K562 (cell line): ENCODE measurements at regions not wholly inside any gene's neighbourhood (a gene's known extent, or its start where the extent isn't known, plus 50 kb on each side); places are given as distances from the start of the nearest gene placed in this dataset.

ENCODE experiments used
- ATAC-seq: fragments of 200-7000 bp; cut with Tn5 transposase; 3 replicates; pipeline ENCODE4 v1.9.1; 2020; ENCODE audit warnings: moderate library complexity
- BruUV-seq: library from RNA; stranded (reverse); fragments of 400-500 nt; replicated peaks from 2 replicates; lab custom pipeline; 2021; lab: Mats Ljungman, UMichigan
- CTCF ChIA-PET: fragments of 300-600 bp; formaldehyde crosslinking; extraction: SDS; loops from one replicate; lab custom pipeline; 2021; ENCODE audit warnings: low intra/inter-chr PET ratio; lab: Yijun Ruan, JAX
- POLR2A ChIA-PET: fragments of 300-600, 350-650 bp; sonication (Branson Sonifier 250); formaldehyde crosslinking; extraction: SDS; loops from one replicate; lab custom pipeline; 2021; ENCODE audit warnings: antibody characterized with exemption, inconsistent platforms; lab: Yijun Ruan, JAX
- DNase-seq, 4 experiments: peaks; one replicate each; pipeline versions ENCODE4 v3.0.0 to v3.0.0-alpha.2; 2011 to 2018; ENCODE audit warnings: low spot score in 3 of 4, mixed read lengths in 3 of 4; ENCODE audit errors: extremely low read depth in 1 of 4
- FAIRE-seq: peaks from 2 replicates; lab custom pipeline; 2011; peaks lifted over from hg19 to GRCh38; lab: Jason Lieb, UNC
- H2AFZ ChIP-seq: 2 replicates; pipeline ENCODE4 v1.6.0; 2011; ENCODE audit warnings: low read depth, low read length, control low read depth, inconsistent platforms
- H3K27ac ChIP-seq: fragments of 200-600 bp; 3 replicates; pipeline ENCODE4 v1.8.0; 2011; ENCODE audit warnings: low read depth, mild to moderate bottlenecking, control low read depth, inconsistent platforms, low read length, moderate library complexity, mixed read lengths; ENCODE audit errors: extremely low read depth
- H3K27me3 ChIP-seq, 2 experiments: fragments of 300-600 bp in 1 of 2; 2 replicates in 1 of 2; 3 replicates in 1 of 2; pipeline versions ENCODE4 v1.6.0 to v1.8.0; 2011; ENCODE audit warnings: inconsistent platforms in 2 of 2, low read length in 2 of 2, mild to moderate bottlenecking in 1 of 2, mixed read lengths in 1 of 2, moderate library complexity in 1 of 2; ENCODE audit not compliant: control insufficient read depth in 2 of 2, insufficient read depth in 2 of 2
- H3K36me3 ChIP-seq: fragments of 300-600 bp; 3 replicates; pipeline ENCODE4 v1.8.0; 2011; ENCODE audit warnings: mild to moderate bottlenecking, low read length, inconsistent platforms; ENCODE audit not compliant: control insufficient read depth, insufficient read depth
- H3K4me1 ChIP-seq, 2 experiments: fragments of 200-600 bp in 1 of 2; replicated peaks in 1 of 2; 2 replicates in 1 of 2; 3 replicates in 1 of 2; pipeline versions ENCODE4 v1.5.1 to v1.8.0; 2011; ENCODE audit warnings: inconsistent platforms in 2 of 2, low read length in 2 of 2, mild to moderate bottlenecking in 1 of 2, mixed read lengths in 1 of 2, moderate library complexity in 1 of 2; ENCODE audit not compliant: control insufficient read depth in 2 of 2, insufficient read depth in 2 of 2
- H3K4me2 ChIP-seq: 2 replicates; pipeline ENCODE4 v1.6.1; 2011; ENCODE audit warnings: low read length, control low read depth, inconsistent platforms, mixed read lengths; ENCODE audit not compliant: insufficient read depth
- H3K4me3 ChIP-seq: fragments of 200-600 bp; sonication (generic), shearing (Covaris generic); 2 replicates; pipeline ENCODE4 v1.5.1; 2016; ENCODE audit warnings: control low read depth, inconsistent platforms
- H3K79me2 ChIP-seq: fragments of 200-600 bp; 3 replicates; pipeline ENCODE4 v1.8.0; 2011; ENCODE audit warnings: low read length, inconsistent platforms; ENCODE audit not compliant: control insufficient read depth, insufficient read depth
- H3K9ac ChIP-seq, 2 experiments: 2 replicates each; pipeline versions ENCODE4 v1.6.0 to v1.6.1; 2011; ENCODE audit warnings: low read depth in 2 of 2, low read length in 2 of 2, control low read depth in 1 of 2, inconsistent platforms in 1 of 2, mild to moderate bottlenecking in 1 of 2, mixed read lengths in 1 of 2; ENCODE audit not compliant: insufficient read depth in 1 of 2
- H3K9me1 ChIP-seq: one replicate; pipeline ENCODE4 v1.6.0; 2011; ENCODE audit warnings: inconsistent platforms, mild to moderate bottlenecking, low read length, moderate library complexity; ENCODE audit not compliant: control insufficient read depth, insufficient read depth
- H3K9me3 ChIP-seq: replicated peaks from 2 replicates; pipeline ENCODE4 v1.5.1; 2011; ENCODE audit warnings: low read depth, low read length, inconsistent platforms; ENCODE audit not compliant: control insufficient read depth, insufficient read depth
- H4K20me1 ChIP-seq: replicated peaks from 2 replicates; pipeline ENCODE4 v1.6.1; 2011; ENCODE audit warnings: low read length, inconsistent platforms, mixed read lengths; ENCODE audit not compliant: control insufficient read depth, insufficient read depth
- BMI1 ChIP-seq: fragments of 150-350 bp; IDR thresholded peaks from 2 replicates; pipeline ENCODE4 v1.6.1; 2014; ENCODE audit warnings: low read length
- CREM ChIP-seq: IDR thresholded peaks from 2 replicates; pipeline ENCODE4 v1.6.1; 2014; ENCODE audit warnings: antibody characterized with exemption, low read depth
- E2F6 ChIP-seq, 2 experiments: IDR thresholded peaks; 2 replicates each; pipeline ENCODE4 v1.6.1; 2011; ENCODE audit warnings: borderline replicate concordance in 1 of 2, control low read depth in 1 of 2, low read depth in 1 of 2, low read length in 1 of 2, mild to moderate bottlenecking in 1 of 2, mixed read lengths in 1 of 2, moderate library complexity in 1 of 2; ENCODE audit not compliant: insufficient read depth in 1 of 2, insufficient read length in 1 of 2, poor library complexity in 1 of 2, severe bottlenecking in 1 of 2; ENCODE audit errors: extremely low read depth in 1 of 2
- HLTF ChIP-seq: fragments of 450-650 bp; IDR thresholded peaks from 2 replicates; pipeline ENCODE4 v1.6.1; 2016
- NFATC3 ChIP-seq: fragments of 450-650 bp; IDR thresholded peaks from 2 replicates; pipeline ENCODE4 v1.6.1; 2017; ENCODE audit warnings: mild to moderate bottlenecking
- OTX1 ChIP-seq: fragments of 450-650 bp; formaldehyde crosslinking; IDR thresholded peaks from 2 replicates; pipeline ENCODE4 v1.4.0; 2022; ENCODE audit warnings: mild to moderate bottlenecking
- SAFB ChIP-seq: fragments of 200-400 bp; formaldehyde crosslinking; IDR thresholded peaks from 2 replicates; pipeline ENCODE4 v1.6.1; 2017; ENCODE audit warnings: low read depth, low read length, borderline replicate concordance
- THRAP3 ChIP-seq: fragments of 450-650 bp; IDR thresholded peaks from 2 replicates; pipeline ENCODE4 v1.6.1; 2016; ENCODE audit warnings: mild to moderate bottlenecking, inconsistent platforms, borderline replicate concordance
- ZNF274 ChIP-seq: IDR thresholded peaks from 2 replicates; pipeline ENCODE4 v1.6.1; 2011; ENCODE audit warnings: low read depth, mild to moderate bottlenecking, low read length, moderate library complexity, borderline replicate concordance
- ZNF644 ChIP-seq: fragments of 200-800 bp; sonication (Bioruptor generic); IDR thresholded peaks from 2 replicates; pipeline ENCODE4 v1.6.1; 2016; ENCODE audit warnings: low read depth, missing genetic modification characterization, missing compliant biosample characterization
- WGBS: fragments of 100-300 bp; shearing (Covaris generic); methylation state at CpG from one replicate; pipeline ENCODE4 v1.1.6; 2016; ENCODE audit warnings: low coverage, mixed read lengths; ENCODE audit not compliant: insufficient coverage; ENCODE audit errors: missing lambda C conversion rate; 5-methylcytosine and 5-hydroxymethylcytosine counted together
- in situ Hi-C: fragments of 300-500 bp; cut with MboI; formaldehyde crosslinking; loops from 4 replicates; pipeline ENCODE4 v1.15.0; 2018; ENCODE audit warnings: inconsistent platforms, mixed read lengths
- intact Hi-C: fragments of 100-400 bp; cut with micrococcal nuclease; formaldehyde crosslinking; loops from 2 replicates; pipeline ENCODE4 v1.14.2; 2022

- no peak overlapping the region for H3K27ac ChIP-seq
- FAIRE-seq, result no peak
Observed at GRCh38 chr10:91033324-91033950, 112.5 kb upstream of the ANKRD1 start.

More at GRCh38 chr10:91033324-91033950, 112.5 kb upstream of the ANKRD1 start:
- H3K27me3 ChIP-seq, result peaks cover 4 to 12% of the 10 kb centered on the region in 2 experiments; a peak in 2 of 5 replicates
- no peak overlapping the region for H3K4me2 ChIP-seq
- no peak overlapping the region for H3K4me3 ChIP-seq
- DNase-seq, result no peak
- no peaks in the 10 kb centered on the region for H3K36me3 ChIP-seq
- no peaks in the 10 kb centered on the region for H4K20me1 ChIP-seq
- no peaks in the 10 kb centered on the region for H3K9me1 ChIP-seq
- BruUV-seq, result no TSS peak
- H2AFZ ChIP-seq, result no peak overlapping the region
- intact Hi-C loops (no loop called here), in situ Hi-C loops (no loop called here)
- no peaks in the 10 kb centered on the region for H3K9me3 ChIP-seq
- no peak overlapping the region for H3K9ac ChIP-seq
- ATAC-seq, result no peak
- CTCF ChIA-PET, result no interaction called here
- H3K4me1 ChIP-seq, result no peaks in the 10 kb centered on the region
- H3K79me2 ChIP-seq, result no peaks in the 10 kb centered on the region
- WGBS, result 13% methylated on average over 6 of the region's 6 CpGs
- no peak for TF ChIP-seq ZNF274
- no peak for TF ChIP-seq SAFB
- no peak for TF ChIP-seq E2F6 (IDR thresholded peaks at IDR 0.05; ENCODE audit: borderline replicate concordance in 1 of 2, extremely low read depth in 1 of 2, insufficient read depth in 1 of 2, insufficient read length in 1 of 2, low read depth in 1 of 2, low read length in 1 of 2, poor library complexity in 1 of 2, severe bottlenecking in 1 of 2)
- no peak for TF ChIP-seq CREM
- no peak for TF ChIP-seq BMI1
- TF ChIP-seq OTX1 (CRISPR knock-in tag), result no peak
- no peak for TF ChIP-seq NFATC3
- no peak for TF ChIP-seq ZNF644 (tag)
- TF ChIP-seq THRAP3, result no peak
- TF ChIP-seq HLTF, result no peak
- TF ChIP-seq, all 486 proteins: peak for 0
- POLR2A ChIA-PET, result interaction anchor here (0.7 to 1.1 kb wide), 3 partner anchors 9 to 1664 kb away, joined by 3 to 4 read pairs (median 3); no protein-coding TSS in a partner anchor
